ENCODE measurements at regions not wholly inside any gene's neighbourhood (a gene's known extent, or its start where the extent isn't known, plus 50 kb on each side); places are given as distances from the start of the nearest gene placed in this dataset.
"Not testable (repeated sequence)": the region's sequence is repeated elsewhere in the genome, so short reads cannot be mapped to it uniquely, and the experiment has no call there.

DNA sequence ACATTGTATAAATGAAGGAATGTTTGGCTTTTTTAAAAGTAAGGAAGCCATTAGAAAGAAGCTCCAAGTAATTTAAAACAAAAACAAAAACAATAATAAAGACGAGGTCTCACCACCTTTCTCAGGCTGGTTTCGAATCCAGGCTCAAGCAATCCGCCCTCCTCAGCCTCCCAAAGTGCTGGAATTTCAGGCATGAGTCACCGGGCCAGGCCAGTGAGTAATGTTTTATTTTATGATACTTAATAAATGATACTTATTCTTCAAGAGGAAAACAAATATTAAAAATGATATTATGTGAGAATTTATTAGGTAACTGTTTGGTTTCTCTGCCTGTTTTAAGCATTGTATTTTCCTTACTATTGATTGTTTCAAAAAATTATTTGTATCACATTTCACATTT lies 201.4 kb upstream of the BRINP3 start:
- DNase-seq (ENCODE audit: low spot score): no peak

DNA sequence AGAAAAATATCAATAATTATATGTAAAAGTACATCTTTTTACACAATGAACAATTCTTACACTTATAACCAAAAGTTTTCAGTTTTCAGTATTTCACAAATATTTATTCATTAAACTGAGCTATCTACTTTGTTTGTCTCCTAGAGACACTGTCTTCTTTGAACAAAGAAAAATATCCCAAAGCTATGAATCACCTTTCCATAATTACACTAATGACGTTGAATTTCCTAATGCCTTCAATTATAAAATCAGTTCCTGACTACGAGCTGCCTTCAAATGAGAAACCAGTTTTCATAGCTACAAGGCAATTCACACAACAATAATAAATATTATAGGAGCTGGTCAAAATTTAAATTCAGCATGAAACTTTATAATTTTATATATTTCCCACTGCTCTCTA lies 201.8 kb upstream of the BRINP3 start:
- DNase-seq (ENCODE audit: low spot score): no peak

DNA sequence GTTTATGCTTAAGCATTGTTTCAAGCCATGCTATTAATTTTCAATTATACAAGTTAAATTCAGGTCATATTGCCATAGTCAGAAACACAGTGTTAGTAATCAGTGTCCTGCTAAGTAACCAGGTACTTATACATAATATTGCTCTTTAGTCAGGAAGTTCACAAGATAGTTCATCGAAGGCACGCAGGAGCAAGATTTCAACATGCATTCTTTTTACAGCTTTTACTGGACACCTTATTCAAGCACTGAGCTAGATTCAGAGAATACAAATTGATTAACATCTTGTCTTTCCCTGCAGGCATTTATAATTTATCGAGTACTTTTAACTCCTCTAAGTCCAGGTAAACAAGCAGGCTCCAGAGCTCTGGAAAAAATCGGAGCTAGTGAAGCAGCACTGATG lies 202.3 kb upstream of the BRINP3 start:
- no peak for DNase-seq (ENCODE audit: low spot score)

DNA sequence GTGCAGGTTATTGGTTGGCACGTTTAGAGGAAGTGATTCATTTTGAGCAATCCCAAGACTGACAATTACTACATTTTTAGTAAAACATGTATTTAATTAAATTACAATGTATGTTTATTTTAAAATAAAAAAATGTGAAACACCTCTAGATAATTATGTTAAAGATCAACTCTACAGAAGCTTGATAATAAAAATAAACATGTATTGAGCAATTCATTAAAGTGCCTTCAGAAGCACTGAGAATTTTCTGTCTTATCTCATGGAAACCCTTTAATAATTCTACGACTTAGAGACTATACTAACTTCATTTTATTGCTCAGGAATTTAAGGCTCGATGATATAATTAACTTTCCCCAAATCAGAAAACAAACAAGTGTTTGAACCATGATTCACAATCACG lies 208.0 kb upstream of the BRINP3 start:
- no peak for DNase-seq (ENCODE audit: low spot score)

DNA sequence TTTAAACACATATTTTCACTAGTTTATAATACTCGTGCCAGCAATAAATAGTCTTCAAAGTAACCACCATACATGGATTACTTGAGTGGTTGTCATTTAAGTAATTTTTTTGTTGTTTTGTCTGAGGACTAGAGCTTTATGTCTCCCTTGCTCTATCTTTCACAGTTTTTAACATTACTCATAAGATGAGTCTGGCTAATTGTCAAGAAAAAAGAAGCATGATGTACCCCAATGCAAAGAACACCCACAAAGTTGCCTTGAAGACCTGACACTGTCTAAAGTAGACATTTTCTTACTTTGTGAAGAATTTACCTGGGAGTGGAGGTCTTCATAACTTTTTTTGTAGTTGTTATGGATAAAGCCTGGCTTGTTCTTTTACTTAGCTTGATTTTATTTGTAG lies 210.4 kb upstream of the BRINP3 start:
- no peak for DNase-seq (ENCODE audit: low spot score)

DNA sequence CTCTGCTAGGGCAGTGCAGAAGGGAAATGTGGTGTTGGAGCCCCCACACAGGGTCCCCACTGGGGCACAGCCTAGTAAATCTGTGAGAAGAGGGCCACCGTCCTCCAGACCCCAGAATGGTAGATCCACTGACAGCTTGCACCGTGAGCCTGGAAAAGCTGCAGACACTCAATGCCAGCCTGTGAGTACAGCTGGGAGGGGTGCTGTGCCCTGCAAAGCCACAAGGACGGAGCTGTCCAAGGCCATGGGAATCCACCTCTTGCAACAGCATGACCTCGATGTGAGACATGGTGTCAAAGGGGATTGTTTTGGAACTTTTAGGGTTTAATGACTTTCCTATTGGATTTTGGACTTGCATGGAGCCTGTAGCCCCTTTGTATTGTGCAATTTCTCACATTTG lies 220.8 kb upstream of the BRINP3 start:
- DNase-seq (ENCODE audit: low spot score): not testable (repeated sequence)

DNA sequence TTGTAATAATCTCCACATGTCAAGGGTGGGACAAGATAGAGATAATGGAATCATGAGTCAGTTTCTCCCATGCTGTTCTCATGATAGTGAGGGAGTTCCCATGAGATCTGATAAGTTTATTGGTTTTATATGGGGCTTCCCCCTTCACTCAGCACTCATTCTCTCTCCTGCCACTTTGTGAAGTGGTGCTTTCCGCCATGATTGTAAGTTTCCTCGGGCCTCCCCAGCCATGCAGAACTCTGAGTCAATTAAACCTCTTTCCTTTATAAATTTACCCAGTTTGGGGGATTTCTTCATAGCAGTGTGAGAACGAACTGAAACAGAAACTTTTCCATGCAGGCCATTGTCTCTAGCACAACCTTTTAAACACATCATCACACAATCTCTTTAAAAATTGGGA lies 221.5 kb upstream of the BRINP3 start:
- no peak for DNase-seq (ENCODE audit: low spot score)

DNA sequence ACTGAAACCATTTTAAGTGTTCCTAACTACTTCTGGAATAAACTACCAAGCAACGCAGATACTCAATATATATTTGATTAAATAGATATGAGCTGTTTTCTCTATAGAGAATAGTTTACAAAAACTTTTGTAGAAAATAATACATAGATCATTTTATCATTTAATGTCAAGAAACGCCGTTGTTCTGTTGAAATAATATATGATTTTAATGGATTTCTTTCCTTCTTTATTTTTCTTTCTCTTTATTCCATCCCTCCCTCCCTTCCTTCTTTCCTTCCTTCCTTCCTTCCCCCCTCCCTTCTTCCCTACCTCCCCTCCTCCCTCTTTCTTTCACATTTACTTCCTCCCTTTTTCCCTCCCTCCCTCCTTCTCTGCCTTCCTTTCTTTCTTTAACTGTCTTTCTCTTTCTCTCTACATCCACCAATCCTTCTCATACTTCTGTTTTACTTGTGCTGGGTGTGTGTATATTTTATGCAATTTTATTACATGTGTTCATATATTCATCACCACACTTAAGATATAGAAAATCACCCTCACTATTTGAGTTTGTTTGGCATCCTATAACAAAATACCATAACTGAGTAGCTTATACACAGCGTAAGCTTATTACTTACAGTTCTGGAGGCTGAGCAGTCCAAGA lies 230.9 kb upstream of the BRINP3 start:
- no peak for DNase-seq (ENCODE audit: low spot score)

DNA sequence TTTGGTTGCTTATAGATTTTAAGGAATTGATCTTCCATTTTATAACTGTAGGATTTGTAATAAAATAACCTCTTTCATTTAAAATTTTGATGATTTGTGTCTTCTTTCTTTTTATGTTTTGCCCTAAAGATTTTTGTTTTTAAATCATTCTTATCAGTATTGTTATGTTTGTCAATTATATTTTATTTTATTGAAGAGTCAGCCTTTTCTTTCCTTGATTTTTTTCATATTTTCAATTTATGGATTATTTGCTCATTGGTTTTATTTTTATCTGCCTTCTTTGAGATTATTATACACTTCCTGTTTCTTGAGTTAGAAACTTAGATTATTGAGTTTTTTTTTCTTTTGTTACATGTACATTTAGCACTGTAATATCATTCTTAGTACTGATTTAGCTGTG lies 233.4 kb upstream of the BRINP3 start:
- no peak for DNase-seq (ENCODE audit: low spot score)

DNA sequence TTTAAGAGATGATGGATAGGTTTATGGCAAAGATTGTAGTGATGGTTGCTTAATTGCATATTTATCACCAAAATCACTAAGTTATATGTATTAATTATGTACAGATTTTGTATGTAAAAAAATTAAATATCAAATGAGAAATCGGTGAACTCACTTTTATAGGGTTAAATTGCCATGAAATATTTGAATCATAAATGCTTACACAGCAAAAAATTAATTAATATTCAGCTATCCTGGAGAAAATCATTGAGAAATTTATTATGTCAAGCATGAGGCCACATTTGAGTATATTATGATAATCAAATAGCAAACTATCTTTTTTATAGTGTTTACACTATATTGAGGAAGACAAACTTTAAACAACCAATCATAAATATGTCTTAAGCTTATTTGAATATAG lies 239.4 kb upstream of the BRINP3 start:
- DNase-seq (ENCODE audit: low spot score): no peak

DNA sequence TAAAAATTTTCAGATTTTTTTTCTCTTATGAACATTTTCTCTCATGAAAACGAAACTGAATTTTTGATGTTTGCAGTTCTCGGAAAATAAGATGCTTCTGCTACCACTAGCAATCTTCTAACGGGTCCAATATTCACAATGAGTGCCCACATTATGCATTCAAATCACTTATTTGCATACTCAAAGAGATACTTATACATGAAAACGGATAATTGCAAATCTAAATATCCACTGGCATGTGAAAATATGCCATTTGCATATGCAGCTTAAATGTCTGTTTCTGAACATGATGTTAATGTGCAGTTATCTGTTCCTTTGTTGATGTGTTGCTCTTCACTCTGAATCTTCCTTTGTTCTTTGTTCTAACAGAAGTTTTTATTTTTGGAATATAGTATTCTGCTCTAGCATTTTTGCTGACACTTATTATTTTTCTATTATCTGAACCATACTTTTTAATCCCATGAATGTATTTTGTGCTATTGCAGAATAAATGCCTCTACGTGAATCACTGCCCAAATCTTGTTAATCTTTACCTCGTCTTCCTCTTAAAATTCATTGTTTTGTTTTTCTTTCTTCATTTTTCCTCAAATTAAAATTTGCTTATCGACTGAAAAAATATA lies 259.4 kb upstream of the BRINP3 start:
- no peak for DNase-seq (ENCODE audit: low spot score)

DNA sequence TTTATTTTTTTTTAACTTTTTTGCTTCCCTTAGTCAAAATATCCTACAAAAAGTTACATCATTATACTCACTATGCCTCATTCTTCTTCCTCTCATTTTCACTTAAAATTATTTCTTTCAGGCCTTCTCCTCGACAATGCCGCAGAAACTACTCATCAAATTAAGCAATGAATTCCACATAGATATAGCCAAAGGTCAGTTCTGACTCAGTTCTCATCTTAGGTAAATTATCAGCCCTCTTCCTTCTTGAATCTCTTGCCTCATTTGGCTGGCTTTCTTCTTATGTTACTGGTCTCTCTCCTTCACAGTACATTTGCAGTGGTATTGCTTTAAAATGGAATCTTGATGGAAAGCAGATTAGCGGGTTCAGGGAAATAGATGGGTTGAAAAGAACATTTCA lies 260.7 kb upstream of the BRINP3 start:
- DNase-seq (ENCODE audit: low spot score): no peak

DNA sequence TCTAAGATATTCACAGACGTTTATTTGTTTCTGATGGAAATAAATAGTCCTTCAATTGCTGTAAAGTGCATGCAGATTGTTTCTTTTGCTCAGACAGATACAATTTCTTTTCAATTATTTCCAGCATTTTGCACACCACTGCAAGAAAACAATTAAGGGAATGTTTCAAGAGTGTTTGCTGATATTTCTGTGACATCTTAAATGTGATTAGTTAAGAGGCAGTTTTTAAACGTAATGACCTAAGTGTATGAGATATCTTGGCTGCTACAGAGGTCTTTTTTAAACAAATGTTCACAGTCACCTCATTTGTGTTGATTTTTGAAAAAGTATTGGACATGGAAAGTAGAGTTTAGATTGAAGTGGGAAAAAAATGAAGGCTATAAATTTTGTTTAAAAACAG lies 262.3 kb upstream of the BRINP3 start:
- no peak for DNase-seq (ENCODE audit: low spot score)

DNA sequence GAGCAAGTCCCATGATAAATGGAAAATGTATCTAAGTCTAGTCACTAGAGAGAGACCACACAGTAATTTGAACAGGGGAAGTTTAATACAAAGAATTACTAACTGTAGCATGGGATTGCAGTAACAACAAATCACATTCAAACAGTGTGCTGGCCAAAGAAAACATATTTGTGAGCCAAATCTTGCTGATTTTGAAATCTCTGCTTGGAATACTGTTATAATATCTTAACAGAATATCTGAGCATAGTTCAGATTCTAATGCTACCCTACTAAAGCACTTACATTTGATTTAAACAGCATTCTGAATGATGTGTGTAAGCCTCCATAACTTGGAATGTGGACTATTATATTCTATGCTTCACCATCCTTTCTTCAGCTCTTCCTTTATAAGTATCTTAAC lies 270.0 kb upstream of the BRINP3 start:
- DNase-seq (ENCODE audit: low spot score): no peak

DNA sequence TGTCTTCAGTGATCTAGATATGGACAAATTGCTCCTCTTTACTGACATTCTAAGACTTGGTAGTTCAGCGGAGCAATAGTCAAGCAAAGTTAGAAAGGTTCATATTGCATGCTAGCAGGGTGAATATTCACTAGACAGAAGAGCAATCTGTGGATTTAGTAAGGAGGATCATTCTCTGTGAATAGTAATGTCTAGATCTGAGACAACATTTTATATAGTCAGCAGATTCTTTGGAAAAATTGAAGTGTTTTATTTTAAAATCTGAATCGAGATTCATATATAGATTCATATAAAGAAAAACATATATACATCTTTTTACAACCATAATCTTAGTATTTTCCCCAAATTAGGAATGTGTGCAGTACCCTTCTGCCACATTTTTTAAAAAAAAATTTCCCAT lies 274.5 kb upstream of the BRINP3 start:
- DNase-seq (ENCODE audit: low spot score): no peak

DNA sequence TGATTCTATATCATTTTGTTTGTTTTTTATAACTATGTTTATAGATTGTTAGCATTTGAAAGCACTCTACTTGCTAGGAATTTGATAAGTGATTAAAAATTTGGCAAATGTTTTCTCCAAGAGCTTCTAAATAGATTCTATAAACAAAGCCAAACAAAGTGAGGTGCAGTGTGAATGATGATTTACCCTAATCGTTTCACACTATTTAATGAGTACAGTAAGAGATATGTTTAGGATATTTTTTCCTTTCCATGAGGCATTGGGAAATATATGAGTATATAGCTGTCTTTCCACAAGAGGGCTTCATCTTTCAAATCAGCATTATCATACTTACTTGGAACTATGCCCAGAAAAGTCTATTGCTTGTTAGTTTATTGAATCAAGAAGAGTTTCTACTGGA lies 277.0 kb upstream of the BRINP3 start:
- DNase-seq (ENCODE audit: low spot score): no peak

DNA sequence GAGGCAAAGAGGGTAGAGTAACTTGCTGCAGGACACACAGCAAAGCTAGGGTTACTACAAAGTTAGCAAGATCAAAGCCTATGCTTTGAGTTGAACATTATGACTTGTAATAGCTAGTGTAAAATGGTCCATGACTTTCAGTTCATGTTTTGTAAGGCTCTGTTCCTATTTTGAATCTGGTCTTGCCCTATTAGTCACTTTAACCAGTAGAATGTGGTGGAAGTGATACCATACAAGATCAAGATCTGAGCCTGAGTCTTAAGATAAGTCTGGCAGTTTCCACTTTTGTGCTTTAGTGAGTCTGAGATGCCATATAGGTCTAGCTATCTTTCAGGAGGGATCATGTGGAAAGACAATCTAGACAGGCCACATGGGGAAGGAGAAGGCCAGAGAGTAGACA lies 282.1 kb upstream of the BRINP3 start:
- DNase-seq (ENCODE audit: low spot score): no peak

DNA sequence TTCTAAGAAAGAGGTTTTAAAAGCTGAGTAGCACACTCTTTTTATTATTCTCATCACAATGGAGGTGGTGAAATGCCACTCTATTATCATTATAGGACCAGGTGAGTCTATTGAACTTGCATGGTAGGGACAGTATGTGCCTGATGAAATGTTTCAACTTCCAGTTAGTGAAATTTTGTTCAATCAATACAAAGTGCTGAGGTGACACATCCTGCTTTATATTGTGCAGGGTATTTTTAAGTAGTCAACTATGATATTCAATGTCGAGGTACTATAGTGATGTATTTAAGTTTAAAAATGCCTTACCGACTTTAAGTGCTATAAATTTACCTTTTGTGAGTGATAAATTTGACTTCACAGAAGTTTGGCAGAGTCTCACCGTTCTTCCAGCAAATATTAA lies 284.7 kb upstream of the BRINP3 start:
- DNase-seq (ENCODE audit: low spot score): no peak

DNA sequence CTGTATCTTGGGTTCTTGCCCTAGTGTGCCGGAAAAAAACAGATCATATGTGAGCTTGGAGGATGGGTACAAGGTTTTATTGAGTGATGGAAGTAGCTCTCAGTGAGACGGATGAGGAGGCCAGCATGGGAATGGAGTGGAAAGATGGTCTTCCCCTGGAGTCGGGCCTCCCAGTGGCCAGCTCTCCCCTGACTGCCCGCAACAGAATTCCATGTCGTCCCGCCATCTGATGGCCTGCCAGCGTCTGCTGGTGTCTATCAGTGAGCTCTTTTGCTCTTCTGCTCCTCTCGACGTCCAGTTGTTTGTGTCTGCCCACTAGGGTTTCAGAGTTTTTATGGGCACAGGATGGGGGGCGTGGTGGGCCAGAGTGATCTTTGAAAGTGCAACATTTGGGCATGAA lies 315.2 kb upstream of the BRINP3 start:
- no peak for DNase-seq (ENCODE audit: low spot score)

DNA sequence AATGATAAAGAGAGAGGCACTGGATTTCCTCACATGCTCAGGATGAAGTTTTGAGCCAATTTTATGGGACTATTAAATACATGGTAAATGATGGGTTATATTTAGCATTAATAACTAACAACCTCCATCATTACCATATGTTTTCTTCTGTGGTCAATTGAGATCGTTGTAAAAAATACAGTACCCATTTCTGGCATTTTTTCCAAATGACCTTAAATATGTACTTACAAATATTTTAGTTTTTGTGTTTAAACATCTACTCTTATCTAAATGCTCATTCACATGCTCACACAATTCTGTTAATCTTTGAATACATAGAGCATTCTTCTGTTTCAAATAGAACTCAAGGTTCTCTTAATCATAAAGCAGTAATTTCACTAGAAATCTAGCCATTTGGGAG lies 330.0 kb upstream of the BRINP3 start:
- no peak for DNase-seq (ENCODE audit: low spot score)

DNA sequence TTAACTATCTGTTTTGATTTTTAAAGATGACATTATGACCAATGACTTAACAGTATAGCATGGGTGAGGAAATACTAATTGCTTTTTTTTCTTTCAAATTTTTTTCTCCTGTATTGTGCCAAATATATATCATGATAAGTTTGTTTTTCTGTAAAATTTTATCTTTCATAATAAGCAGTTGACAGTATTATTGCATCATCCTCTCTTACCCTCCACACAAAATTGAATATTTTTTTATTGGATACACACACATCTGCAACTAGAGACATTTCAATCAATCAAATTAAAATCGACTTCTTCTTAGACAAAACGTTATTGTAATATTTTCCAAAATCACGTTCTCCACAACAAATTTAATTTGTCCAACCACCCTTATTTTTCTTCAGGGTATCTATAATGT lies 330.4 kb upstream of the BRINP3 start:
- no peak for DNase-seq (ENCODE audit: low spot score)

DNA sequence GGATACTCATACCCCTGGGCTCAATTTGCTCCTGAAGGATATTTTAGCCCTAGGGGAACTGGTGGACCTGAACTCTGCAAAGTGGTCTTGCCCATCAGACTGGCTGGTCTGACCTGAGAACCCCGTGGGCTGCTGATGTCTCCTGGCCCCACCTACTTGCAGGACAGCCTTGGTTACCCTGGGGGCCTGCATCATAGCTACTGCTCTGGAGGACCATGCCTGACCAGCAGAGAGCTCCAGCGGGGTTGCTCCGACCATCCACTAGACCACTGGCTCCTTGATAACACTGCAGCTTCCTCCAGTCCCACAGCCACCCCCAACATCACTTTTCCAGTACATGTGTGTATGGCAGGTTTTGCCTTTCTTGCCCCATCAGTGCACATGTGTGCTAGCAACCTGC lies 331.6 kb upstream of the BRINP3 start:
- no peak for DNase-seq (ENCODE audit: low spot score)

DNA sequence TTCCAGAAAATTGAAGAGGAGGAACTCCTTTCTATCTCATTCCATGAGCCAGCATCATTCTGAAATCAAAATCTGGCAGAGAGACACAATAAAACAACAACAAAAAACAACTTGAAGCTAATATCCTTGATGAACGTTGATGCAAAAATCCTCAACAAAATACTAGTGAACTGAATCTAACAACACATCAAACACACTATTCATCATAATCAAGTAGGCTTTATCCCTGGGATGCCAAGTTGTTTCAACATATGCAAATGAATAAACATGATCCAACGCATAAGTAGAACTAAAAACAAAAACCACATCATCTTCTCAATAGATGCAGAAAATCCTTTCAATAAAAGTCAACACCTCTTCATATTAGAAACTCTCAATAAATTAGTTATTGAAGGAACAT lies 335.3 kb upstream of the BRINP3 start:
- no peak for DNase-seq (ENCODE audit: low spot score)

DNA sequence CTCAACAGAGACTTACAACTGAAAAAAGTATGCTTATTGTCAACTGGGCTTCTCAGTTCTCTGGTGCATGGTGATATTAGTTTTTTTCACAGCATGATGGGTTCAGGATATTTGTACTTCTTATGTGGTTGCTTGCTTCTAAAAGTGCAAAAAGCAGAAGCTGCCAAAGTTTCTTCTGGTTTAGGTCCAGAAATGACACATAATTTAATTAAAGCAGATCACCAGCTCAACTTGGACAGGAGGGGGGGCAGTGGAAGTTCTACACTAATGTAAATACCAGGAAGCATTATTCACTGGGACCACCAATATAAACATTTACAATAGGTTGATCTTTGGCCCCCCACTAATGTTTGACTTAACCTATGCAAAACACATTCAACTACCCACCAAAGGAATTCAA lies 354.8 kb upstream of the BRINP3 start:
- no peak for DNase-seq (ENCODE audit: low spot score)

DNA sequence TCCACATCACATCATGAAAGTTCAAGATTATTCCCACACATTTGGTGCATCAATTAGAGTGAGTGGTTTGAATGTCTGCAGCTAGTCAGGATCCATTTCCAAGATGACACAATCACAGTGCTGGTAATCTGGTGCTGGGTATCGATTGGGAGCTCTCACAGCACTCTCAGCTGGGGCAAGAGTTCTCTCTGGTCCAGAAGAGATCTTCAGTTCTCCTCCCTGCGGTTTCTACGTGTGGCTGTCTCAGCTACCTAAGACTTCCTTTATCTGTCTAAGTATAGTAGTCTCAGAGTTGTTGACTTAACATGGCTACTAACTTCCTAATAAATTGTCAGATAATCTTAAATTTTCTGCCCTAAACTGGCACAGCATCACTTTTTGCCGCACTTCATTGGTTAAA lies 358.0 kb upstream of the BRINP3 start:
- DNase-seq (ENCODE audit: low spot score): no peak

Measured in putamen (tissue), 1 donor.